Osteocyte (in vitro differentiated cells): ENCODE measurements at regions not wholly inside any gene's neighbourhood (a gene's known extent, or its start where the extent isn't known, plus 50 kb on each side); places are given as distances from the start of the nearest gene placed in this dataset.

ENCODE experiments used
- DNase-seq: peaks from one replicate; pipeline ENCODE4 v3.0.0; 2021; ENCODE audit warnings: mixed read lengths; ENCODE audit not compliant: unreplicated experiment; ENCODE audit errors: extremely low spot score
- H3K27ac Mint-ChIP-seq: one replicate; pipeline ENCODE4 v1.8.0; 2021; ENCODE audit warnings: mild to moderate bottlenecking, mixed read lengths; ENCODE audit not compliant: unreplicated experiment
- H3K27me3 Mint-ChIP-seq: one replicate; pipeline ENCODE4 v1.8.0; 2021; ENCODE audit warnings: mixed read lengths; ENCODE audit not compliant: unreplicated experiment
- H3K36me3 Mint-ChIP-seq: one replicate; pipeline ENCODE4 v1.8.0; 2021; ENCODE audit warnings: mixed read lengths; ENCODE audit not compliant: unreplicated experiment
- H3K4me1 Mint-ChIP-seq: one replicate; pipeline ENCODE4 v1.8.0; 2021; ENCODE audit warnings: mixed read lengths; ENCODE audit not compliant: unreplicated experiment
- H3K4me3 Mint-ChIP-seq: one replicate; pipeline ENCODE4 v1.8.0; 2021; ENCODE audit warnings: mild to moderate bottlenecking, moderate library complexity, mixed read lengths; ENCODE audit not compliant: unreplicated experiment
- H3K9me3 Mint-ChIP-seq: one replicate; pipeline ENCODE4 v1.8.0; 2021; ENCODE audit warnings: mixed read lengths; ENCODE audit not compliant: unreplicated experiment
- TF ChIP-seq, protein P1 (sequence below): fragments of 200-600 bp; sonication (generic); IDR thresholded peaks from 2 replicates; pipeline ENCODE4 v1.5.0; 2021; ENCODE audit warnings: antibody characterized with exemption, mild to moderate bottlenecking, moderate library complexity

DNA sequence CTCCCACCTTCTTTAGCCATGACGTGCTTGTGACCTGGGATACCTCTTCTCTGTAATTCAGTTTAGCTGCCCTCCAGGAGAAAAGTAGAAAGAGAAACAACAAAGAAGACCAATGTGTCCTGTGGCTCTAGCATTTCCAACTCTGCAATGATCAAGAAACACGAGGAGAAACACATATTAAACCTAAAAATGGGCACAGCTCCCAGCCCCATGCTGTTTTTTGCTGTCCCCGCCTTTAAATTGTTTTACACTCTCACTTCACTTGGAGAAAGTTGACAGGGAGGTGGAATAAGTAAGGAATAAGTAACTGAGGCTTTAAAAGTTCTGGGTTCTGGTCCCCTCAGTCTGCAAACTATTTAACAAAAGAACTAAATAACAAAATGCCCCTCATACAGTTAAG is 390.6 kb downstream of the TNS1 start:
- TF ChIP-seq, protein P1, sequence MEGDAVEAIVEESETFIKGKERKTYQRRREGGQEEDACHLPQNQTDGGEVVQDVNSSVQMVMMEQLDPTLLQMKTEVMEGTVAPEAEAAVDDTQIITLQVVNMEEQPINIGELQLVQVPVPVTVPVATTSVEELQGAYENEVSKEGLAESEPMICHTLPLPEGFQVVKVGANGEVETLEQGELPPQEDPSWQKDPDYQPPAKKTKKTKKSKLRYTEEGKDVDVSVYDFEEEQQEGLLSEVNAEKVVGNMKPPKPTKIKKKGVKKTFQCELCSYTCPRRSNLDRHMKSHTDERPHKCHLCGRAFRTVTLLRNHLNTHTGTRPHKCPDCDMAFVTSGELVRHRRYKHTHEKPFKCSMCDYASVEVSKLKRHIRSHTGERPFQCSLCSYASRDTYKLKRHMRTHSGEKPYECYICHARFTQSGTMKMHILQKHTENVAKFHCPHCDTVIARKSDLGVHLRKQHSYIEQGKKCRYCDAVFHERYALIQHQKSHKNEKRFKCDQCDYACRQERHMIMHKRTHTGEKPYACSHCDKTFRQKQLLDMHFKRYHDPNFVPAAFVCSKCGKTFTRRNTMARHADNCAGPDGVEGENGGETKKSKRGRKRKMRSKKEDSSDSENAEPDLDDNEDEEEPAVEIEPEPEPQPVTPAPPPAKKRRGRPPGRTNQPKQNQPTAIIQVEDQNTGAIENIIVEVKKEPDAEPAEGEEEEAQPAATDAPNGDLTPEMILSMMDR = no peak
- no peak for DNase-seq
- Mint-ChIP-seq H3K4me3 (no peak overlapping the region), H3K4me1 (peaks cover 31% of the 10 kb centered on the region), H3K36me3 (no peaks in the 10 kb centered on the region), H3K9me3 (no peaks in the 10 kb centered on the region), H3K27me3 (peaks cover 6% of the 10 kb centered on the region), H3K27ac (peak overlapping the region; percentile 53)

DNA sequence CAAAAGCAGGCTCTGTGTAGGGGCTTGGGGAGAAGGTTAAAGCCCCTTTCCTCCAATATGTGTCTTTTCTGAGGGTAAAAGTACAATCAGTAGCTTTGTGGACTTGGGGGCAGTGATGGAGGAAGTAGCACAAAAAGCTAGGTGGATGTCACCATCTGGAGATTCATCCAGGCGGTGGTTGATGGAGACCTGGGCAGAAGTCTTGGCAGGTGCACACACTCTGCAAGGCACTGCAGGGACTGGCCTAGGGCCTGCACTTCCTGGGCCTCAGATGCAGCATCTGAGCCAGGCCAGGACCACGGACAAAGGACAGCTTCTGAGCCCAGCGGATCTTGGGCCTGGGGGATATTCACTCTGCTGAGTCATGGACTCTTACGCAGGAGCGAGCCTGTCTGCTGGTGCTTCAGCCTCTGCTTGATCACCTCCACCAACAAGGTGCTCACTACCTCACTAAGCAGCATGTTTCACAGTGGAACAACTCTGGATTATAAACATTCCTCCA is 391.1 kb downstream of the TNS1 start:
- H3K9me3 Mint-ChIP-seq = no peaks in the 10 kb centered on the region
- peak overlapping the region; percentile 53 for H3K27ac Mint-ChIP-seq
- H3K4me3 Mint-ChIP-seq = no peak overlapping the region
- peaks cover 26% of the 10 kb centered on the region for H3K4me1 Mint-ChIP-seq
- H3K27me3 Mint-ChIP-seq = peaks cover 6% of the 10 kb centered on the region
- no peaks in the 10 kb centered on the region for H3K36me3 Mint-ChIP-seq
- no peak for DNase-seq
- TF ChIP-seq, protein P1 = no peak

DNA sequence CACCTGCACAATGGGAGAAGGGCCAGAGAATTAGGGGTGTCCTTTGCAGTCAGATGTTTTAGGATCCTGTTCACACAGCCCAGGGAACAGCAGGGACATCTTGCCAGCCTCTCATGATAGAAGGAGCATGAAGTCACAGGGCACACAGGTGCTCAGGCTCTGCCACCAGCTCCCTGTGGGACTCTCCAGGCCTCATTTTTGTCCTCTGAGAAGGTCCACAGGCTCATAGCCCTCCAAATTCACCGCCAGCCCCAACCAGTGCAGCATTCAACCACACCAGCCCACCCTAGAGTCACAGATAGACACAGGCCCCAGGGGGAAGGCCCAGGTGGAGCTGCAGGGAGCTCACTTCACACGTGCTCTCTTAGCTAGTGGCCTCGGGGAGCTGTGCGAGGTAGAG is 391.7 kb downstream of the TNS1 start:
- Mint-ChIP-seq H3K4me1 (peaks cover 22% of the 10 kb centered on the region), H3K4me3 (no peak overlapping the region), H3K27me3 (peaks cover 6% of the 10 kb centered on the region), H3K9me3 (no peaks in the 10 kb centered on the region), H3K36me3 (no peaks in the 10 kb centered on the region), H3K27ac (no peak overlapping the region)
- TF ChIP-seq, protein P1 = no peak
- DNase-seq = no peak

DNA sequence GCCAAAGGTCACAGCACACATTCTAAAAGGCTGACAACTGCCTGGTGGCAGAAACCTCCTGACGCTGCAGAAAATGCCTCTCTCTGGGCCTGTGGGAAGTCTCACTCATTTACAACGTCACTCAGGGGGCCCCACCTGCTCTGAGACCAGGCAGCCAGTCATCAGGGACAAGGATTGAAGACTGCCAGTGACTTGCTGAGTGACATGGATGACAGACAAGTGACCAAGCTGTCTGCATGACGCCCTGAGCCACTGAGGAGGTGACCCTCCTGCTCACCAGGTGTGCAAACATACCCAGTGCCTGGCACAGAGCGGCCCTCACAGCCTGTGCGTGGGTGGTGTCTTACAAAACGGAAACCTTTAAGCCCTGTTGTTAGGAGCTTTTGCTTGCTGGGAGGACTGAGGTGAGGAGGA is 392.4 kb downstream of the TNS1 start:
- Mint-ChIP-seq H3K36me3 (no peaks in the 10 kb centered on the region), H3K27me3 (peaks cover 6% of the 10 kb centered on the region), H3K27ac (no peak overlapping the region), H3K9me3 (no peaks in the 10 kb centered on the region), H3K4me3 (no peak overlapping the region), H3K4me1 (peaks cover 23% of the 10 kb centered on the region)
- DNase-seq = no peak
- TF ChIP-seq, protein P1 = no peak

DNA sequence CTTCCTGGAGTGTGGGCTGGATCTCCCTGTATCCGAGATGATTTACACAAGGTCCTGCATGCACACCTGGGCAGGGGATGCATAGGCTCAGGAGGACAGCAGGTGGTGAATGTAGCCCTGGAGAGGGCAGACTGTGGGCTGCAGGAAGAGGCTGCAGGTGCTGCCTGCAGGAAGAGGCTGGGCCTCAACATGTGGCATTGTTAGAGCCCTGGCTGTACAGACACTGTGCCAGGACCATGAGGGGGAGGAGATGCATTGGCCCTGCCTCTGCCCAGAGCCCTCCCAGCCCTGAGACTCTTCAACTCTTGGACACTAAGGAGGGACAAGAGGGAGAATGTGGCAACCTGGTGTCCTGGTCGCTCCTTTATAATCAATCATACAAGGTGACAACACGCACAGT is 392.8 kb downstream of the TNS1 start:
- Mint-ChIP-seq H3K36me3 (no peaks in the 10 kb centered on the region), H3K9me3 (no peaks in the 10 kb centered on the region), H3K4me1 (peaks cover 27% of the 10 kb centered on the region), H3K27me3 (peaks cover 6% of the 10 kb centered on the region), H3K27ac (no peak overlapping the region), H3K4me3 (no peak overlapping the region)
- TF ChIP-seq, protein P1 = no peak
- no peak for DNase-seq
